Stromal cell of bone marrow (primary cell): ENCODE measurements at regions not wholly inside any gene's neighbourhood (a gene's known extent, or its start where the extent isn't known, plus 50 kb on each side); places are given as distances from the start of the nearest gene placed in this dataset.

Experiments used
- DNase-seq: peaks from one replicate; pipeline ENCODE4 v3.0.0-alpha.2; 2012; ENCODE audit warnings: low read depth

- DNase-seq, result no peak
These were observed 103.1 kb downstream of the TOMM20 start for GRCh38 chr1:235025422-235025984.

GRCh38 chr1:235024711-235025421, 103.8 kb downstream of the TOMM20 start:
- DNase-seq, result no peak

- DNase-seq, result no peak
These were observed 104.8 kb downstream of the TOMM20 start for GRCh38 chr1:235023711-235024439.

- no peak for DNase-seq
These were observed 105.5 kb downstream of the TOMM20 start for GRCh38 chr1:235022981-235023710.

- no peak for DNase-seq
These were observed 106.2 kb downstream of the TOMM20 start for GRCh38 chr1:235022341-235022980.

GRCh38 chr1:235021815-235022214, 106.8 kb downstream of the TOMM20 start:
- DNase-seq, result no peak

GRCh38 chr1:235021321-235021720, 107.3 kb downstream of the TOMM20 start:
- no peak for DNase-seq

GRCh38 chr1:235019961-235020360, 108.7 kb downstream of the TOMM20 start:
- DNase-seq, result no peak

GRCh38 chr1:235019471-235019870, 109.2 kb downstream of the TOMM20 start:
- no peak for DNase-seq

GRCh38 chr1:235018720-235019444, 109.8 kb downstream of the TOMM20 start:
- no peak for DNase-seq

GRCh38 chr1:235018161-235018560, 110.5 kb downstream of the TOMM20 start:
- DNase-seq, result peak; percentile 96

- no peak for DNase-seq
These were observed 110.9 kb downstream of the TOMM20 start for GRCh38 chr1:235017719-235018118.

- no peak for DNase-seq
These were observed 111.4 kb downstream of the TOMM20 start for GRCh38 chr1:235017191-235017590.

GRCh38 chr1:235015291-235015985, 113.2 kb downstream of the TOMM20 start:
- DNase-seq, result no peak

GRCh38 chr1:235014756-235015155, 113.9 kb downstream of the TOMM20 start:
- DNase-seq, result no peak

- DNase-seq, result no peak
These were observed 115.1 kb downstream of the TOMM20 start for GRCh38 chr1:235013512-235013911.

GRCh38 chr1:235012436-235013210, 116.0 kb downstream of the TOMM20 start:
- peak; percentile 31 for DNase-seq

- peak; percentile 96 for DNase-seq
These were observed 116.8 kb downstream of the TOMM20 start for GRCh38 chr1:235011599-235012435.

GRCh38 chr1:235011064-235011598, 117.5 kb downstream of the TOMM20 start:
- no peak for DNase-seq
